GM19467 (cell line): ENCODE measurements at regions not wholly inside any gene's neighbourhood (a gene's known extent, or its start where the extent isn't known, plus 50 kb on each side); places are given as distances from the start of the nearest gene placed in this dataset.
"Not testable (repeated sequence)": the region's sequence is repeated elsewhere in the genome, so short reads cannot be mapped to it uniquely, and the experiment has no call there.

ENCODE experiments used
- ATAC-seq: cut with Tn5 transposase; IDR thresholded peaks from one replicate; pipeline ENCODE4 v1.9.1; 2021; ENCODE audit warnings: mild to moderate bottlenecking, moderate library complexity; ENCODE audit not compliant: unreplicated experiment

- ATAC-seq, result no peak
Observed at GRCh38 chr15:62316413-62317060, 151.5 kb upstream of the C2CD4B start.

GRCh38 chr15:62320259-62320658 is 155.2 kb upstream of the C2CD4B start:
- ATAC-seq, result no peak

GRCh38 chr15:62323353-62323890 is 158.3 kb upstream of the C2CD4B start:
- no peak for ATAC-seq

GRCh38 chr15:62324382-62324781 is 159.3 kb upstream of the C2CD4B start:
- no peak for ATAC-seq

- no peak for ATAC-seq
Observed at GRCh38 chr15:62325597-62325996, 160.5 kb upstream of the C2CD4B start.

GRCh38 chr15:62326460-62327011 is 161.5 kb upstream of the C2CD4B start:
- ATAC-seq, result no peak

- ATAC-seq, result no peak
Observed at GRCh38 chr15:62327406-62327805, 162.3 kb upstream of the C2CD4B start.

- not testable (repeated sequence) for ATAC-seq
Observed at GRCh38 chr15:62332472-62332871, 167.4 kb upstream of the C2CD4B start.

- ATAC-seq, result no peak
Observed at GRCh38 chr15:62334536-62334935, 169.5 kb upstream of the C2CD4B start.

- no peak for ATAC-seq
Observed at GRCh38 chr15:62337934-62338333, 172.8 kb upstream of the C2CD4B start.

GRCh38 chr15:62338497-62338896 is 173.4 kb upstream of the C2CD4B start:
- ATAC-seq, result no peak

- ATAC-seq, result no peak
Observed at GRCh38 chr15:62342959-62343358, 177.9 kb upstream of the C2CD4B start.

GRCh38 chr15:62343397-62343796 is 178.3 kb upstream of the C2CD4B start:
- no peak for ATAC-seq

- peak; percentile 63 for ATAC-seq
Observed at GRCh38 chr15:62344806-62345539, 179.9 kb upstream of the C2CD4B start.

- no peak for ATAC-seq
Observed at GRCh38 chr15:62346168-62346567, 181.1 kb upstream of the C2CD4B start.

- ATAC-seq, result no peak
Observed at GRCh38 chr15:62348118-62348517, 183.0 kb upstream of the C2CD4B start.

GRCh38 chr15:62348623-62349022 is 183.5 kb upstream of the C2CD4B start:
- ATAC-seq, result no peak

- ATAC-seq, result no peak
Observed at GRCh38 chr15:62352817-62353216, 187.7 kb upstream of the C2CD4B start.

- ATAC-seq, result no peak
Observed at GRCh38 chr15:62357431-62357830, 192.3 kb upstream of the C2CD4B start.

GRCh38 chr15:62359416-62359815 is 194.3 kb upstream of the C2CD4B start:
- no peak for ATAC-seq

- ATAC-seq, result no peak
Observed at GRCh38 chr15:62360332-62361097, 195.4 kb upstream of the C2CD4B start.
